Gastroesophageal sphincter (tissue), 4 donors: ENCODE measurements at regions not wholly inside any gene's neighbourhood (a gene's known extent, or its start where the extent isn't known, plus 50 kb on each side); places are given as distances from the start of the nearest gene placed in this dataset.
A peak's percentile ranks its signal among the peaks of the same experiment; 100 is the strongest.

Experiments used
- ATAC-seq: fragments of 150-250 bp; one replicate; pipeline ENCODE4 v1.9.1; 2016; ENCODE audit warnings: mild to moderate bottlenecking, moderate library complexity
- H3K27ac ChIP-seq, 4 donors: fragments of 200-600 bp; sonication (generic) in 3 of 4; 1 replicate in 3 of 4; 2 replicates in 1 of 4; pipeline ENCODE4 v1.5.1; 2016 to 2019
- H3K27me3 ChIP-seq: fragments of 200-600 bp; sonication (generic); one replicate; pipeline ENCODE4 v1.5.1; 2019
- H3K36me3 ChIP-seq, 2 donors: fragments of 200-600 bp; sonication (generic); one replicate each; pipeline ENCODE4 v1.5.1; 2019; ENCODE audit warnings: control low read depth in 1 of 2
- H3K4me1 ChIP-seq, 3 donors: fragments of 200-600 bp; sonication (generic); 1 replicate in 2 of 3; 2 replicates in 1 of 3; pipeline ENCODE4 v1.5.1; 2016 to 2019; ENCODE audit warnings: control low read depth in 2 of 3
- H3K4me3 ChIP-seq, 2 donors: fragments of 200-600 bp; sonication (generic); one replicate each; pipeline ENCODE4 v1.5.1; 2019; ENCODE audit warnings: mild to moderate bottlenecking in 1 of 2, moderate library complexity in 1 of 2
- H3K9me3 ChIP-seq, 3 donors: fragments of 200-600 bp; sonication (generic); one replicate each; pipeline ENCODE4 v1.5.1; 2017 to 2019; ENCODE audit warnings: control low read depth in 2 of 3
- EP300 ChIP-seq: sonication (generic); formaldehyde crosslinking; IDR thresholded peaks from one replicate; pipeline ENCODE4 v1.6.1; 2017; ENCODE audit warnings: antibody characterized with exemption, mild to moderate bottlenecking
- POLR2A ChIP-seq, 2 donors: fragments of 450-650 bp; IDR thresholded peaks; one replicate each; pipeline ENCODE4 v1.6.1; 2017; ENCODE audit warnings: antibody characterized with exemption in 2 of 2, mild to moderate bottlenecking in 2 of 2, moderate library complexity in 1 of 2
- POLR2AphosphoS5 ChIP-seq: sonication (generic); formaldehyde crosslinking; IDR thresholded peaks from one replicate; pipeline ENCODE4 v1.6.1; 2017; ENCODE audit warnings: antibody characterized with exemption
- WGBS, 2 donors: methylation state at CpG; one replicate each; pipeline ENCODE4 v1.1.5; 2018; ENCODE audit warnings: low coverage in 1 of 2; 5-methylcytosine and 5-hydroxymethylcytosine counted together
- TF ChIP-seq, protein P1 (sequence below), 4 experiments: fragments of 200-600 bp in 2 of 4; fragments of 450-650 bp in 2 of 4; sonication (generic) in 1 of 4; IDR thresholded peaks; one replicate each; pipeline ENCODE4 v1.5.1; 2017 to 2019; ENCODE audit warnings: antibody characterized with exemption in 4 of 4, mild to moderate bottlenecking in 2 of 4, moderate library complexity in 2 of 4

DNA sequence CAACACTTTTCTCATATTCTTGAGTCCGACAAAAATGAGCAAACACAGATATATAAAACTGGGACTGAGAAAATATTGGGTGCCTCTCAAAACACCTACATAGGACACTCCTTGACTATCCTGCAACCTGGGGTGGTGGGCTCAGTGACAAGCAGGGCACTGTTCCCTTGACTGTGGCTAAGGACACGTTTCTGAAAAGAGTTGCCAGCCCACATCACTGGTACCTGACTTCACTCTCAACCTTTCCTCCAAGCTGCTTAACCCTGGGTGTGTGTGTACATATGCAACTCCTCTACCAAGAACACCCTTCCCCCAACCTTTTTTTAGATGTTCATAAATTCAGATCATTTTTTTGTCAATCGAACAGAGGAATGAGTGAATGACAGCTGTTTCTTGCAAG lies 148.7 kb downstream of the ACTL7B start:
- no peak for ATAC-seq
- WGBS, 2 donors = 54 to 70% methylated on average over 2 to 3 of the region's 3 CpGs
- TF ChIP-seq POLR2AphosphoS5 (no peak), POLR2A (IDR thresholded peaks at IDR 0.05) (no peak), EP300 (no peak)
- TF ChIP-seq, protein P1, sequence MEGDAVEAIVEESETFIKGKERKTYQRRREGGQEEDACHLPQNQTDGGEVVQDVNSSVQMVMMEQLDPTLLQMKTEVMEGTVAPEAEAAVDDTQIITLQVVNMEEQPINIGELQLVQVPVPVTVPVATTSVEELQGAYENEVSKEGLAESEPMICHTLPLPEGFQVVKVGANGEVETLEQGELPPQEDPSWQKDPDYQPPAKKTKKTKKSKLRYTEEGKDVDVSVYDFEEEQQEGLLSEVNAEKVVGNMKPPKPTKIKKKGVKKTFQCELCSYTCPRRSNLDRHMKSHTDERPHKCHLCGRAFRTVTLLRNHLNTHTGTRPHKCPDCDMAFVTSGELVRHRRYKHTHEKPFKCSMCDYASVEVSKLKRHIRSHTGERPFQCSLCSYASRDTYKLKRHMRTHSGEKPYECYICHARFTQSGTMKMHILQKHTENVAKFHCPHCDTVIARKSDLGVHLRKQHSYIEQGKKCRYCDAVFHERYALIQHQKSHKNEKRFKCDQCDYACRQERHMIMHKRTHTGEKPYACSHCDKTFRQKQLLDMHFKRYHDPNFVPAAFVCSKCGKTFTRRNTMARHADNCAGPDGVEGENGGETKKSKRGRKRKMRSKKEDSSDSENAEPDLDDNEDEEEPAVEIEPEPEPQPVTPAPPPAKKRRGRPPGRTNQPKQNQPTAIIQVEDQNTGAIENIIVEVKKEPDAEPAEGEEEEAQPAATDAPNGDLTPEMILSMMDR (IDR thresholded peaks at IDR 0.05) = no peak

DNA sequence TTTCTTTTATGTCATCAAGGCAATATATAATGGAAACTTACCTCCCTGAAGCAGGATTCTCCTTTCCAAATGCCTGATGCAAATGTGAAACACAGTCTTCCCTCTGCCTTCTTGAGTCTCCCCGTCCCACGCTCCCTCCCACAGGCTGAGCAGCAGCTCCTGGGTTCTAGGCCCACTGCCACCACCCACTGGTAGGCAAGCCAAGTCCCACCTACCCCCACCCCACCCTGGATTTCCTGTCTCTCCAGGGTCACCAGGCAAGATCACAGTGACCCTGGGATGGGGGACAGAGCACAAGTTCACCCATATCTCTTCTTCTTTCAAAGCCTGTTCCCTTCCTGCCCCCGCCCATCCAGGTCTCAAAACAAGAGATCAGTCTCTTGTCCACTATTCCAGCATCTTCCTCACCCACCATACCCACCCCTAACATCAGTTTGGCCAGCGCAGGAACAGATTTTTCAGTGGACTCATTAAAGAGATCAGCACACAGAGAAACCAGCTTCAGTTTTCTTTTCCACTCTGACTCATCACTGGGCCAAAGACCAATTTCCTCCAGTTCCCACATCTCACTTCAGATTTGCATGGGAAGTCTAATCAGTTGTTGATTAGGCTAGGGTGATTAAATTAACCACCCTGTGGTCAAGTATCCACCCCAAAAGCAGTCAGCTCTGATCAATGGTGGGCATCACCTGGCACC lies 151.5 kb downstream of the ACTL7B start:
- WGBS, 2 donors = 65 to 77% methylated on average over 3 of the region's 4 CpGs

More for the DNA sequence above, 148.7 kb downstream of the ACTL7B start:
- no peaks in the 10 kb centered on the region for H3K36me3 ChIP-seq
- H3K27ac ChIP-seq = no peak overlapping the region
- no peaks in the 10 kb centered on the region for H3K27me3 ChIP-seq
- H3K9me3 ChIP-seq = no peaks in the 10 kb centered on the region
- peaks cover 0 to 10% (median 0%) of the 10 kb centered on the region in 3 donors for H3K4me1 ChIP-seq
- H3K4me3 ChIP-seq = no peak overlapping the region

DNA sequence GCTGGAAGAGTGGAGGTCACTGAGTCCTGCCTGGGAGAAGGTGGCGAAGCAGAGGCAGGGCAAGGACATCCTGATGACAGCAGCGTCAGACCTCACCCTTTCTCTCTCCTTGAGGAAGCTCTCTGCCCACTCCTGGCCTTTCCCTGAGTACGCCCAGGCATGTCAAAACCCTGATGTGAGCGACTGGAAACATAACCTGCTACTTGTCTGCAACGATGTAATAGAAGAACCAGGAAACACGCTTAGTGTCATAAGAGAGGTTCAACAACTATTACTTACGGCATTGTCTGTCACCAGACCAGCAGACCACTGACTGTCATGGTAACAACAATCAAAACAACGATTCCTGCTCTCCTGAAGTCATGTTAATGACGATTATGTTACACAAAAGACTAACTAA lies 152.4 kb downstream of the ACTL7B start:
- H3K9me3 ChIP-seq = no peaks in the 10 kb centered on the region
- H3K4me1 ChIP-seq = peaks cover 0 to 10% (median 0%) of the 10 kb centered on the region in 3 donors
- no peaks in the 10 kb centered on the region for H3K36me3 ChIP-seq
- ATAC-seq = no peak
- no peak overlapping the region for H3K4me3 ChIP-seq
- WGBS, 2 donors = 44 to 48% methylated on average over 1 to 6 of the region's 9 CpGs
- H3K27me3 ChIP-seq = no peaks in the 10 kb centered on the region
- no peak overlapping the region for H3K27ac ChIP-seq
- no peak for TF ChIP-seq EP300
- TF ChIP-seq POLR2AphosphoS5 = no peak
- no peak for TF ChIP-seq POLR2A (IDR thresholded peaks at IDR 0.05)
- TF ChIP-seq, protein P1 (IDR thresholded peaks at IDR 0.05) = no peak

More for the DNA sequence above, 151.5 kb downstream of the ACTL7B start:
- H3K27ac ChIP-seq = peak overlapping the region in 1 of 4 donors; percentile 19
- peaks cover 0 to 10% (median 0%) of the 10 kb centered on the region in 3 donors for H3K4me1 ChIP-seq
- ATAC-seq = no peak
- no peaks in the 10 kb centered on the region for H3K36me3 ChIP-seq
- H3K9me3 ChIP-seq = no peaks in the 10 kb centered on the region
- no peaks in the 10 kb centered on the region for H3K27me3 ChIP-seq
- no peak overlapping the region for H3K4me3 ChIP-seq
- TF ChIP-seq EP300 (no peak), POLR2A (IDR thresholded peaks at IDR 0.05) (no peak), POLR2AphosphoS5 (no peak)
- TF ChIP-seq, protein P1 (IDR thresholded peaks at IDR 0.05) = no peak

DNA sequence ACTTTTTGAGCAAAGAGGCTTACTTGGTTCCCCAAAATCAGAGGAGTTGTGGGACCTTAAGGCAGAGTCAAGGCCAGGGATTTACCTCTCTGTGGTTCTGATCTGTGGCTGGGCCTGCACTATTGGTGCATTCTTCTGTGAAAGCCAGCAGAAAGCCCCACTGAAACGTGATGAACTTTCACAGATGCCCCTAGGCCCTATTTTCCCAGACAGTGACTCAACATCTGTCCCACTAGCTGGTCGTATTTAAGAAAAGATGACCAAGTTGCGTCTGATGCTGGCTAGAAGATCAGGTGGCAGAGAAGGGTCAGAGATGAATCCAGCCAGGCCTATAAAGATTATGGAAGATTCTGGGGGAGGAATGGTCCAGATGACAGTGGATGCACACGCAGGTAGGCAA lies 153.1 kb downstream of the ACTL7B start:
- H3K4me1 ChIP-seq = peaks cover 0 to 10% (median 0%) of the 10 kb centered on the region in 3 donors
- no peak overlapping the region for H3K4me3 ChIP-seq
- H3K27me3 ChIP-seq = no peaks in the 10 kb centered on the region
- no peaks in the 10 kb centered on the region for H3K9me3 ChIP-seq
- no peaks in the 10 kb centered on the region for H3K36me3 ChIP-seq
- no peak overlapping the region for H3K27ac ChIP-seq
- TF ChIP-seq POLR2AphosphoS5 (no peak), EP300 (no peak), POLR2A (IDR thresholded peaks at IDR 0.05) (no peak)
- TF ChIP-seq, protein P1 (IDR thresholded peaks at IDR 0.05) = no peak
- no peak for ATAC-seq
- whole genome bisulfite sequencing, 2 donors = 91% methylated on average over 4 of the region's 4 CpGs; no CpG with 5 or more reads in 1 of the 2 donors

DNA sequence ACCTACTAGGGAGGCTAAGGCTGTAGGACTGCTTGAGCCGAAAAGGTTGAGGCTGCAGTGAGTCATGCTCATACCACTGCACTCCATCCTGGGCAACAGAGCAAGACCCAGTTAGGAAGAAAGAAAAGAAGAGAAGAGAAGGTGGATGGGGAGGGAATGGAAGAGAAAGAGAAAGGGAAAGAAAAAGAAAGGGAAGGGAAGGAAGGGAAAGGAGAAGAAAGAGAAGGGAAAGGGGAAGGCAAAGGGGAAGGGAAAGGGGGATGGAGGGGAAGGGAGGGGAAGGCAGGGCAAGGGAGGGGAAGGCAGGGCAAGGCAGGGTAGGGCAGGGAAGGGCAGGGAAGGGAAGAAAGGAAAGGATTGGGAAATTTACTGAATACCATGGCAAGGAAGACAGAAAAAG lies 157.0 kb downstream of the ACTL7B start:
- WGBS, 2 donors = 0% methylated on average over 1 of the region's 1 CpG
- Histone ChIP-seq H3K9me3 (peaks cover 0 to 8% (median 0%) of the 10 kb centered on the region in 3 donors), H3K36me3 (no peaks in the 10 kb centered on the region), H3K27ac (no peak overlapping the region), H3K27me3 (no peaks in the 10 kb centered on the region), H3K4me3 (no peak overlapping the region), H3K4me1 (no peaks in the 10 kb centered on the region)
- ATAC-seq = no peak
- TF ChIP-seq, protein P1 (IDR thresholded peaks at IDR 0.05) = no peak
- TF ChIP-seq POLR2A (IDR thresholded peaks at IDR 0.05) = no peak
- no peak for TF ChIP-seq EP300
- no peak for TF ChIP-seq POLR2AphosphoS5
